Neural progenitor cell (in vitro differentiated cells): ENCODE measurements at regions not wholly inside any gene's neighbourhood (a gene's known extent, or its start where the extent isn't known, plus 50 kb on each side); places are given as distances from the start of the nearest gene placed in this dataset.

ENCODE experiments used
- CTCF ChIP-seq: fragments of 200-600 bp; sonication (generic); IDR thresholded peaks from 2 replicates; pipeline ENCODE4 v1.5.1; 2017; ENCODE audit warnings: antibody characterized with exemption, mild to moderate bottlenecking
- EZH2 ChIP-seq: fragments of 200-600 bp; sonication (generic); IDR thresholded peaks from 2 replicates; pipeline ENCODE4 v1.6.1; 2017; ENCODE audit warnings: antibody characterized with exemption, mild to moderate bottlenecking, moderate library complexity
- EZH2phosphoT487 ChIP-seq: fragments of 200-600 bp; sonication (generic); IDR thresholded peaks from 2 replicates; pipeline ENCODE4 v1.6.1; 2017; ENCODE audit warnings: antibody characterized with exemption

- TF ChIP-seq CTCF (no peak), EZH2 (no peak), EZH2phosphoT487 (no peak)
These were observed 671.8 kb upstream of the MARCKS start for GRCh38 chr6:113185299-113185698.
